Esophagus muscularis mucosa (tissue), 4 donors: ENCODE measurements at regions not wholly inside any gene's neighbourhood (a gene's known extent, or its start where the extent isn't known, plus 50 kb on each side); places are given as distances from the start of the nearest gene placed in this dataset.

Source experiments
- DNase-seq: peaks from one replicate; pipeline ENCODE4 v3.0.0-alpha.2; 2017; ENCODE audit errors: extremely low spot score
- H3K27ac ChIP-seq, 4 donors: fragments of 200-600 bp; sonication (generic); replicated peaks in 1 of 4; 1 replicate in 3 of 4; 2 replicates in 1 of 4; pipeline ENCODE4 v1.5.1; 2016 to 2019; ENCODE audit warnings: mild to moderate bottlenecking in 1 of 4
- H3K27me3 ChIP-seq, 4 donors: fragments of 200-600 bp; sonication (generic); one replicate each; pipeline versions ENCODE4 v1.5.1 to v1.6.0; 2016 to 2019
- H3K36me3 ChIP-seq, 4 donors: fragments of 200-600 bp; sonication (generic); one replicate each; pipeline ENCODE4 v1.5.1; 2016 to 2019
- H3K4me1 ChIP-seq, 4 donors: fragments of 200-600 bp; sonication (generic); one replicate each; pipeline ENCODE4 v1.5.1; 2016 to 2019
- H3K4me3 ChIP-seq, 4 donors: fragments of 200-600 bp; sonication (generic); 1 replicate in 2 of 4; 2 replicates in 2 of 4; pipeline ENCODE4 v1.5.1; 2016 to 2019; ENCODE audit warnings: mild to moderate bottlenecking in 4 of 4, moderate library complexity in 1 of 4
- H3K9me3 ChIP-seq, 4 donors: fragments of 200-600 bp; sonication (generic); 1 replicate in 3 of 4; 2 replicates in 1 of 4; pipeline ENCODE4 v1.5.1; 2016 to 2019
- CTCF ChIP-seq, 3 experiments: fragments of 200-600 bp in 2 of 3; fragments of 450-650 bp in 1 of 3; sonication (generic) in 2 of 3; IDR thresholded peaks; one replicate each; pipeline ENCODE4 v1.5.1; 2017 to 2019; ENCODE audit warnings: antibody characterized with exemption in 3 of 3, mild to moderate bottlenecking in 2 of 3, moderate library complexity in 1 of 3
- EP300 ChIP-seq: sonication (generic); formaldehyde crosslinking; IDR thresholded peaks from one replicate; pipeline ENCODE4 v1.6.1; 2017; ENCODE audit warnings: antibody characterized with exemption
- POLR2A ChIP-seq: fragments of 450-650 bp; IDR thresholded peaks from one replicate; pipeline ENCODE4 v1.6.1; 2017; ENCODE audit warnings: antibody characterized with exemption, moderate library complexity, mild to moderate bottlenecking, low read depth
- POLR2AphosphoS5 ChIP-seq, 2 donors: sonication (generic); formaldehyde crosslinking; IDR thresholded peaks; one replicate each; pipeline ENCODE4 v1.6.1; 2017; ENCODE audit warnings: antibody characterized with exemption in 2 of 2
- WGBS: methylation state at CpG from one replicate; pipeline ENCODE4 v1.1.5; 2018; 5-methylcytosine and 5-hydroxymethylcytosine counted together
- intact Hi-C: fragments of 100-400 bp; cut with DNase I; formaldehyde crosslinking; loops from one replicate; pipeline ENCODE4 v1.15.1; 2023

- TF ChIP-seq CTCF (IDR thresholded peaks at IDR 0.05) (no peak), EP300 (no peak), POLR2AphosphoS5 (IDR thresholded peaks at IDR 0.05) (no peak), POLR2A (no peak)
- no peak overlapping the region for H3K27ac ChIP-seq
- WGBS: 95% methylated on average over 3 of the region's 3 CpGs
These were observed 57.7 kb upstream of the GADD45A start for GRCh38 chr1:67627336-67627735.

DNA sequence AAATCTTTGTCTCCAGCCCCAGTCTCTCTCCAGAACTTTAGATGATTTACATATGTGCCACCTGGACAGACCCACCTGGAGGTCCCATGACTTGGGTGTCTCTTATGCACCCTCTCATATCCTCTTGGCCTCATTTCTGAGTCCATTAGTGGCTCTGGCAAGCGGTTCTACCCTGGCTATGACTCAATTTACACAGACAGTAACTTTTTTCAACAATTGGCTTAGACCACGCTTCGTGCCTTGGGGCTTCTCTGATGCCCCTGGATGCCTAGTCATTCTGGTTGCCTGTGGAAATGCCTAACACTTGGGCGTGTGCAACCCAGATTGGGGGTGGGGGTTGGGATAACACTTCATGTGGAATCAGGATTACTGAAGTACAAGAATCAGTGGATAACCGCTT lies 57.1 kb upstream of the GADD45A start:
- DNase-seq: no peak
- Histone ChIP-seq H3K4me3 (no peak overlapping the region), H3K9me3 (no peaks in the 10 kb centered on the region), H3K27me3 (no peaks in the 10 kb centered on the region), H3K36me3 (no peaks in the 10 kb centered on the region), H3K4me1 (peaks cover 8 to 20% (median 16%) of the 10 kb centered on the region in 4 donors), H3K27ac (no peak overlapping the region)
- no peak for TF ChIP-seq EP300
- no peak for TF ChIP-seq CTCF (IDR thresholded peaks at IDR 0.05)
- no peak for TF ChIP-seq POLR2AphosphoS5 (IDR thresholded peaks at IDR 0.05)
- no peak for TF ChIP-seq POLR2A
- WGBS: 97% methylated on average over 5 of the region's 5 CpGs
- intact Hi-C loops: no loop called here

More at GRCh38 chr1:67627336-67627735, 57.7 kb upstream of the GADD45A start:
- Histone ChIP-seq H3K27me3 (no peaks in the 10 kb centered on the region), H3K9me3 (no peaks in the 10 kb centered on the region), H3K4me1 (peaks cover 8 to 20% (median 16%) of the 10 kb centered on the region in 4 donors), H3K4me3 (no peak overlapping the region), H3K36me3 (no peaks in the 10 kb centered on the region)
- intact Hi-C loops: no loop called here
- DNase-seq: no peak

DNA sequence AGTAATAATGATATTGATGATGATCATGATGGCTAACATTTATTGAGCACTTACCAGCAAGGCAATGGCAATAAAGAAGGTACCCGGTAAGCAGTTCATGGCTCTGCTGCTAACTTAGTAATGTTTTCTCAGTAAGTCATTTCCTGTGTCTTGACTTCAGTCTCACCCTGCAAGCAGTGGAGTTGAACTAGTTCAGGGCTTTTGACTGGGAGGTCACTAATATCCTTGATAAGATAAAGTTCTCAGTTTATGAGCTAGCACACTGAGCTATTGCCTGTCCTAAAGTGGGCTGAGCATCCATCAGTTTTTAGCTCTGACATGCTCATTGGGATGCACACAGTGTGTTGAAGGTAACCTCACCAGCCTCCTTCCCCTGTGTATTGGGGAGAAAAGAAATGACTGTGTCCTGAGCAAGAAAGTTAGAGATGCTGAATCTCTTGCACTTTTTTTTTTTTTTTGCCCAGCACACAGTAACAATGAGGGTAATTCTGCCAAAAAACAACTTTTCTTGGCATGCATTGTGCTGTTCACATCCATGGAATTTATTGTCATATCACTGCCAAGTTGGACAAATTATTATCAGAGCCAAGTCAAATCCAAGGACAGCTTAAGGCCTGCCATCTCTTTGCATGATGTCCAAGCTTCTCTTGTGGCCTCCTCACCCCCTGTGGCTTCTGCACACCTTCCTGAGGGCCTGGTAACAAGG lies 55.5 kb upstream of the GADD45A start:
- no peaks in the 10 kb centered on the region for H3K9me3 ChIP-seq
- 90% methylated on average over 1 of the region's 1 CpG for WGBS
- peaks cover 8 to 20% (median 14%) of the 10 kb centered on the region in 4 donors for H3K4me1 ChIP-seq
- no peak overlapping the region for H3K4me3 ChIP-seq
- no peak for TF ChIP-seq CTCF (IDR thresholded peaks at IDR 0.05)
- TF ChIP-seq POLR2AphosphoS5 (IDR thresholded peaks at IDR 0.05): peak in 1 of 2 donors; percentile 14
- no peak for TF ChIP-seq POLR2A
- TF ChIP-seq EP300: no peak
- intact Hi-C loops: no loop called here
- H3K27ac ChIP-seq: no peak overlapping the region
- H3K36me3 ChIP-seq: no peaks in the 10 kb centered on the region
- H3K27me3 ChIP-seq: no peaks in the 10 kb centered on the region
- no peak for DNase-seq

- no peak overlapping the region for H3K4me3 ChIP-seq
- no peaks in the 10 kb centered on the region for H3K9me3 ChIP-seq
- no peak overlapping the region for H3K27ac ChIP-seq
- peaks cover 8 to 20% (median 14%) of the 10 kb centered on the region in 4 donors for H3K4me1 ChIP-seq
- 91% methylated on average over 2 of the region's 2 CpGs for WGBS
- no peak for DNase-seq
- H3K27me3 ChIP-seq: no peaks in the 10 kb centered on the region
- no peaks in the 10 kb centered on the region for H3K36me3 ChIP-seq
- intact Hi-C loops: no loop called here
- TF ChIP-seq POLR2AphosphoS5 (IDR thresholded peaks at IDR 0.05): no peak
- no peak for TF ChIP-seq EP300
- no peak for TF ChIP-seq CTCF (IDR thresholded peaks at IDR 0.05)
- TF ChIP-seq POLR2A: no peak
These were observed 54.5 kb upstream of the GADD45A start for GRCh38 chr1:67630438-67631045.
